ENCODE measurements at regions not wholly inside any gene's neighbourhood (a gene's known extent, or its start where the extent isn't known, plus 50 kb on each side); places are given as distances from the start of the nearest gene placed in this dataset.

DNA sequence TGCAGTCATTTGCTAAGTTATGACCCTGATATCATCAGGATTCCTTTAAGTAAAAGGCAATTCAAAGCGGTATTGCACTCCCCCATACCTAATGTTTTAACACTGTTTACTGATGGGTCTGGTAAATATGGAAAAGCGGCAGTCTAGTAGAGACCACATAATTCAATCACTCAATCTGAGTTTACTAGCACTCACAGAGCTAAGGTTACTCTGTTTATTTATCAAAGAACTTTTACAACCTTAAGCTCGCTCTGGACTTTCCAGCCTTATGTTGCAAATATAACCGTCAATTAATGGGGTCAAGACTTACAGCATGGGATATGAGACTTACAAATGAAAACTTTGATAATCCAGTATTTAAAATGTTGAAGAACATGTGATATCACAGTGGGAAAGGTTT lies 124.5 kb upstream of the ZCCHC13 start:
- no peak for TF ChIP-seq POLR2A (IDR thresholded peaks at IDR 0.05)
- TF ChIP-seq, protein P1, sequence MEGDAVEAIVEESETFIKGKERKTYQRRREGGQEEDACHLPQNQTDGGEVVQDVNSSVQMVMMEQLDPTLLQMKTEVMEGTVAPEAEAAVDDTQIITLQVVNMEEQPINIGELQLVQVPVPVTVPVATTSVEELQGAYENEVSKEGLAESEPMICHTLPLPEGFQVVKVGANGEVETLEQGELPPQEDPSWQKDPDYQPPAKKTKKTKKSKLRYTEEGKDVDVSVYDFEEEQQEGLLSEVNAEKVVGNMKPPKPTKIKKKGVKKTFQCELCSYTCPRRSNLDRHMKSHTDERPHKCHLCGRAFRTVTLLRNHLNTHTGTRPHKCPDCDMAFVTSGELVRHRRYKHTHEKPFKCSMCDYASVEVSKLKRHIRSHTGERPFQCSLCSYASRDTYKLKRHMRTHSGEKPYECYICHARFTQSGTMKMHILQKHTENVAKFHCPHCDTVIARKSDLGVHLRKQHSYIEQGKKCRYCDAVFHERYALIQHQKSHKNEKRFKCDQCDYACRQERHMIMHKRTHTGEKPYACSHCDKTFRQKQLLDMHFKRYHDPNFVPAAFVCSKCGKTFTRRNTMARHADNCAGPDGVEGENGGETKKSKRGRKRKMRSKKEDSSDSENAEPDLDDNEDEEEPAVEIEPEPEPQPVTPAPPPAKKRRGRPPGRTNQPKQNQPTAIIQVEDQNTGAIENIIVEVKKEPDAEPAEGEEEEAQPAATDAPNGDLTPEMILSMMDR (IDR thresholded peaks at IDR 0.05) = no peak
